HG03565 (cell line): ENCODE measurements at regions not wholly inside any gene's neighbourhood (a gene's known extent, or its start where the extent isn't known, plus 50 kb on each side); places are given as distances from the start of the nearest gene placed in this dataset.
"Not testable (repeated sequence)": the region's sequence is repeated elsewhere in the genome, so short reads cannot be mapped to it uniquely, and the experiment has no call there.

Source experiments
- ATAC-seq: cut with Tn5 transposase; IDR thresholded peaks from one replicate; pipeline ENCODE4 v1.9.1; 2021; ENCODE audit warnings: mild to moderate bottlenecking, moderate library complexity; ENCODE audit not compliant: unreplicated experiment

DNA sequence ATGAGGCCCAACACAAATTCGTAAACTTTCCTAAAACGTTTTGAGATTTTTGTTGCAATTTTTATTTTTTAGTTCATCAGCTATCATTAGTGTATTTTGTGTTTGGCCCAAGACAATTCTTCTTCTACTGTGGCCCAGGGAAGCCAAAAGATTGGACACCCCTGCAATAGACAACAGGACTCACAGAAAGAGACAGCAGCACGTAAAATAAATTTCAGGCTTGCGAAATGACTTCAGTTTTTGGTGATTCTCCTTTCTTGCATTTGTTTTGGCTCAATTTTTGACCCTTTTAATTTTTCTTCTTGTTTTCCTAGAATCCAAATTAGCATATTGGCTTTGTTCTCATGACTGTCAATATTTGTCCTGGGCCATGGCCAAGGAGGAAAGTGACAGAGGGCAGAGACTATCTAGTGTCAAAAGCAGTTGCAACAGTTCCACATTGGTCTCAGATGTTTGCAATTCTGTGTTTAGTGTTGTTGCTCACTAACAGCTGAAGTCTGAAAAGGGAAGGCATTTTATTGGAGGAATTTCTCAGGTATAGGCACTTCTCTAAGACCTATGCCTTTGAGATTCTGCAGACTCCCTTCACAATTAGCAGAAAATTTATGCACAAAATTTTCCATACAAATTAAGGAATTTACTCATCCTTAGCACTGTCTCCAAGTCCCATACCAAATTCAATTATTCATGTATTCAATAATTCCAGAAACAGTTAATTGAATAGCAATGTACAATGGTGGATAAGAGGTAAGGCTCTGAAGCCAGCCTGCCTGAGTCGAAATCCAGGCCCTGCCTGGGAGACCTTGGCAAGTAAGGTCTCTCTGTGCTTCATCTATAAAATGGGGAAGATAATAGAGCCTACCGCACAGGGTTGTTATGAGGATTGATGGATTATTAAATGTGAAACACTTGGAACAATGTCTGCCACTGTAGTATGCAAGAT is 160.9 kb upstream of the IVNS1ABP start:
- no peak for ATAC-seq

DNA sequence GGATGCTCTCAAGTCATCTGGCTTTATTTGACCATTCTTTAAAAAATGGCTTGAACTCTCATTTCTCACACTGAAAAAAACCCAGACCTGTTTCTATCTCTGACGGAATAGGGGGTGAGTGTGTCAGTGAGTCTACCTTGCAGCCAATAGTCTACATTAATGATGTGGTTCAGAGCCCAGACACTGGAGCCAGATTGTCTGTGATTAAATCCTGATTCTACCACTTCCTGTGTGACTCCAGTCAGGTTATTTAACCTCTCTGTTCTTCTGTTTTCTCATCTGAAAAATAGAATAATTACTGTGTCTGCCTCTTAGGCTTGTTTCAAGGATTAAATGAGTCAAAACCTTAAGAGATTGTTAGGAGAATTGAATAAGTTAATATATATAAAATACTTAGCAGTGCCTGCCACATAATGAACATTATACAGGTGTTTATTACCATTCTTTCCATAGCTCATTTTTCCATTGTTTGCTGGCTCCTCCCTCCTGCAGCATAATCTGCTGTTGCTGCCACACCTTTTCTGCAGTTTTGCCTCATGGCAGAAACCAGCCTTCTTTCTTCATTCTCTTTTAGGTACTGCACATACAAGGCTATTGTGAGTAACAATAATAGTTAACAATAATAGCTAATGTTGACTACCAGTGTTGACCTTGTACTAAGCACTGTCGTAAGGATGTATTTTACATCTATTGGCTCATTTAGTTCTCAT is 157.6 kb upstream of the IVNS1ABP start:
- no peak for ATAC-seq

GRCh38 chr1:185473186-185473585 is 156.1 kb upstream of the IVNS1ABP start:
- ATAC-seq, result no peak

GRCh38 chr1:185468626-185469025 is 151.6 kb upstream of the IVNS1ABP start:
- ATAC-seq, result no peak

- ATAC-seq, result no peak
These were observed 150.1 kb upstream of the IVNS1ABP start for GRCh38 chr1:185467122-185467521.

- ATAC-seq, result no peak
These were observed 147.7 kb upstream of the IVNS1ABP start for GRCh38 chr1:185464777-185465176.

DNA sequence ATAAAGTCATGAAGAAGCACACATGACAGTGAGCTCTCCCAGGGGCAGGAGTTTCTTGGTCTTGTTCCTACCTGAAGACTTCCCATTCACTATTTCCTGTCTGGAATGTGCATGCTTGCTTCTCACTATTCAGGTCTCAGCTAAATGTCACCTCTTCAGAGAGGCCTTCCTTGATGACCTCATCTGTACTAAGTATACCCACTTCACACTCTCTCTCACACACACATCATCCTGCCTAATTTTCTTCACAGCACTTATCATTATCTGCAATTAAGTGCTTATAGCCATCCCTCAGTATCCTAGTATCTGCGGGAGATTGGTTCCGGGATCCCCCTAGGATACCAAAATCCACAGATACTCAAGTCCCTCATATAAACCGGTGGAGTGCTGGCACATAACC is 146.4 kb upstream of the IVNS1ABP start:
- no peak for ATAC-seq

GRCh38 chr1:185463011-185463410 is 146.0 kb upstream of the IVNS1ABP start:
- no peak for ATAC-seq

DNA sequence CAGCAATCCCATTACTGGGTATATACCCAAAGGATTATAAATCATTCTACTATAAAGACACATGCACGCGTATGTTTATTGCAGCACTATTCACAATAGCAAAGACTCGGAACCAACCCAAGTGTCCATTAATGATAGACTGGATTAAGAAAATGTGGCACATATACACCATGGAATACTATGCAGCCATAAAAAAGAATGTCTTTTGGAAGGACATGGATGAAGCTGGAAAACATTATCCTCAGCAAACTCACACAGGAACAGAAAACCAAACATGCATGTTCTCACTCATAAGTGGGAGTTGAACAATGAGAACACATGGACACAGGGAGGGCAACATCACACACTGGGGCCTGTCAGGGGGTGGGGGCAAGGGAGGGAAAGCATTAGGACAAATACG is 143.7 kb upstream of the IVNS1ABP start:
- ATAC-seq, result not testable (repeated sequence)

- ATAC-seq, result no peak
These were observed 142.1 kb upstream of the IVNS1ABP start for GRCh38 chr1:185459141-185459540.

GRCh38 chr1:185458670-185459069 is 141.6 kb upstream of the IVNS1ABP start:
- ATAC-seq, result no peak

- no peak for ATAC-seq
These were observed 136.6 kb upstream of the IVNS1ABP start for GRCh38 chr1:185453496-185454192.

- no peak for ATAC-seq
These were observed 133.9 kb upstream of the IVNS1ABP start for GRCh38 chr1:185450917-185451316.

GRCh38 chr1:185450060-185450788 is 133.2 kb upstream of the IVNS1ABP start:
- ATAC-seq, result no peak

- no peak for ATAC-seq
These were observed 132.5 kb upstream of the IVNS1ABP start for GRCh38 chr1:185449378-185450059.

- ATAC-seq, result no peak
These were observed 131.6 kb upstream of the IVNS1ABP start for GRCh38 chr1:185448591-185449186.

GRCh38 chr1:185446131-185446530 is 129.1 kb upstream of the IVNS1ABP start:
- ATAC-seq, result no peak

DNA sequence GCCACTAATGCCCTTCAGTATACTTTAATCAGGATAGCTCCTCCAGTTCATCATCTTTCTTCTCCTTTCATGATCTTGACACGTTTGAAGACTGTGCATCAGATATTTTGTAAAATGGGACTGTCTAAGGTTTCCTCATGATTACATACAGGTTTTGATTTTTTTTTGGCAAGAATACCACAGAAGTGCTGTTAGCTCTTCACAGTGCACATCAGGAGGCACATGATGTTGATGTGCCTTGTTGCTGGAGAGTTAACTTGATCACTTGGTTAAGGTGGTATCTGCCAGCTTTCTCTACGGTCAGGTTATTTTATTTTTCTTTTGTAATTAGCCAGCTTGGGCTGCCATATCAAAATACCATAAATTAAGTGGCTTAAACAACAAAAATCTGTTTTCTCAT is 128.6 kb upstream of the IVNS1ABP start:
- no peak for ATAC-seq

DNA sequence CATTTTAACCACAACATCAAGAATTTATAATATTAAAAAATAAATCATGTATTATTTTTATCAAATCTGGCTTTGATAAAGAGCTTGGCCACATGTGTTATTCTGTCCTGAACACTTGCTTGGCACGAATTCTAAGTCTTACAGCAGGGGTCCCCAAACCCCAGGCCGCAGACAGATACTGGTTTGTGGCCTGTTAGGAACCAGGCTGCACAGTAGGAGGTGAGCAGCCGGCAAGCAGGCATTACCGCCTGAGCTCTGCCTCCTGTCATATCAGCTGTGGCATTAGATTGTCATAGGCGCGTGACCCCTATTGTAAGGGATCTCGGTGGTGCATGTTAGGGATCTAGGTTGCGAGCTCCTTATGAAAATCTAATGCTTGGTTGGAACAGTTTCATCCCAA is 127.6 kb upstream of the IVNS1ABP start:
- no peak for ATAC-seq

GRCh38 chr1:185442050-185442449 is 125.0 kb upstream of the IVNS1ABP start:
- no peak for ATAC-seq
